Kidney epithelial cell (primary cell): ENCODE measurements at regions not wholly inside any gene's neighbourhood (a gene's known extent, or its start where the extent isn't known, plus 50 kb on each side); places are given as distances from the start of the nearest gene placed in this dataset.

ENCODE experiments used
- DNase-seq: peaks from one replicate; pipeline ENCODE4 v3.0.0-alpha.2; 2010; ENCODE audit warnings: low read depth
- H3K27me3 ChIP-seq: 2 replicates; pipeline ENCODE4 v1.6.0; 2011; ENCODE audit warnings: low read length; ENCODE audit not compliant: control insufficient read depth, insufficient read depth
- H3K36me3 ChIP-seq: 2 replicates; pipeline ENCODE4 v1.5.1; 2011; ENCODE audit warnings: low read length; ENCODE audit not compliant: control insufficient read depth, insufficient read depth
- H3K4me3 ChIP-seq: 2 replicates; pipeline ENCODE4 v1.5.1; 2011; ENCODE audit warnings: low read depth, mild to moderate bottlenecking, control low read depth, low read length
- TF ChIP-seq, protein P1 (sequence below): IDR thresholded peaks from 2 replicates; pipeline ENCODE4 v1.5.1; 2011; ENCODE audit warnings: mild to moderate bottlenecking, moderate library complexity, low read length, control low read depth, inconsistent platforms; ENCODE audit not compliant: insufficient read depth, poor library complexity, severe bottlenecking

DNA sequence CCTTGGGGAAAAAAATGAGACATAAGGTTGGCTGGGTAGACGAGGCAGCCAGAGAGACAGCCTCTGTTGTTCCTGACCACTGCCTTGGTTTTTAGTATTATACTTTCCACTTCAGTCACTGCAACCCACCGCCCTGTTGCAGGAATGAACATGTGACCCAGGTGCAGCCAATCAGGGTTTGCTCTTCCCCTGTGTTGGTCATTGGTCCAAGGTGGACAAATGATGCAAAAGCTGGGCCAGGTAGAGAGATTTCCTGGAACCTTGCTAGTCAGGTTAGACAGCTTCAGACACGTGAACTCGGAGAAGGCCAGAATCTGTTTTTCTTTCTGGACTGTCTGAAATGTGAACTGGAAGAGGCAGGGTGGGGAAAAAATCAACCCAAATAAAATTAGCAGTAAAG lies 452.4 kb upstream of the RBFOX1 start:
- Histone ChIP-seq H3K4me3 (no peak overlapping the region), H3K36me3 (no peaks in the 10 kb centered on the region), H3K27me3 (no peaks in the 10 kb centered on the region)
- DNase-seq = no peak
- TF ChIP-seq, protein P1, sequence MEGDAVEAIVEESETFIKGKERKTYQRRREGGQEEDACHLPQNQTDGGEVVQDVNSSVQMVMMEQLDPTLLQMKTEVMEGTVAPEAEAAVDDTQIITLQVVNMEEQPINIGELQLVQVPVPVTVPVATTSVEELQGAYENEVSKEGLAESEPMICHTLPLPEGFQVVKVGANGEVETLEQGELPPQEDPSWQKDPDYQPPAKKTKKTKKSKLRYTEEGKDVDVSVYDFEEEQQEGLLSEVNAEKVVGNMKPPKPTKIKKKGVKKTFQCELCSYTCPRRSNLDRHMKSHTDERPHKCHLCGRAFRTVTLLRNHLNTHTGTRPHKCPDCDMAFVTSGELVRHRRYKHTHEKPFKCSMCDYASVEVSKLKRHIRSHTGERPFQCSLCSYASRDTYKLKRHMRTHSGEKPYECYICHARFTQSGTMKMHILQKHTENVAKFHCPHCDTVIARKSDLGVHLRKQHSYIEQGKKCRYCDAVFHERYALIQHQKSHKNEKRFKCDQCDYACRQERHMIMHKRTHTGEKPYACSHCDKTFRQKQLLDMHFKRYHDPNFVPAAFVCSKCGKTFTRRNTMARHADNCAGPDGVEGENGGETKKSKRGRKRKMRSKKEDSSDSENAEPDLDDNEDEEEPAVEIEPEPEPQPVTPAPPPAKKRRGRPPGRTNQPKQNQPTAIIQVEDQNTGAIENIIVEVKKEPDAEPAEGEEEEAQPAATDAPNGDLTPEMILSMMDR = no peak

DNA sequence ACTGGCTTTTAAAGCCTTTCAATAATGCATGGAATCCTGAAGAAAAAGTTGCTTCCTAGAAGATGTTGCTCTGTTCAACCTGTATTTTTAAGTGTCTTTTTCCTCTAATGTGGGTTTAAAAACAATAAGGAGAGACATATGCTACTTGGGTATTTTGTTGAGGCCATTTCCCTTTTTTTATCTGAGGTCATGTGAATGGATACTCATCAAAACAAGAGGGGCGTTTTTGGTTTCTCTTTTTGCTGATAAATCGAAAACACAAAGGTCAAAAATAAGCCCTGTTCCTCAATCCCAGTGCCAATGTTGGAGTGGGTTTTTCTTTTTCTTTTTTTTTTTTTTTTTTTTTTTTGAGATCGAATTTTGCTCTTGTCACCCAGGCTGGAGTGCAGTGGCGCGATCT lies 468.0 kb upstream of the RBFOX1 start:
- TF ChIP-seq, protein P1 = no peak
- H3K27me3 ChIP-seq = no peaks in the 10 kb centered on the region
- DNase-seq = no peak

DNA sequence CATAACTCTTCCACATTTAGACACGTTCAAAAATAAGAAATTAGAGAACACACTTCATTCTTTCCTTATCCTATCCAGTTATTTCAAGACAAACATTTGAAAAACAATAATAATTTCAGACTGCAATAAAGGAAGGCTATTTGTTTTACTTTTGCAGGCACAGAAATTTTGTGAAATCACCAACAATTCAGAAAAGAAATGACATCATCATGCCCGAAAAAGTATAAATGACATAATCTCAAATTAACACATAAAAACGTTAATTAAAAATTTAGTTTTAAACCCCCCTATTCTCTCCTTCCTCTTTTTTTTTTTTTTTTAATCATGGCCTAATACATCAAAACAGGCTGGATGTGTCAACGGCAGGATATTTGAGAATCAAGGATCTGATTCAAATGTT lies 468.4 kb upstream of the RBFOX1 start:
- H3K27me3 ChIP-seq = no peaks in the 10 kb centered on the region
- TF ChIP-seq, protein P1 = no peak
- H3K4me3 ChIP-seq = no peak overlapping the region
- DNase-seq = no peak
- H3K36me3 ChIP-seq = no peaks in the 10 kb centered on the region

More for the DNA sequence above, 468.0 kb upstream of the RBFOX1 start:
- H3K4me3 ChIP-seq = no peak overlapping the region
- no peaks in the 10 kb centered on the region for H3K36me3 ChIP-seq

DNA sequence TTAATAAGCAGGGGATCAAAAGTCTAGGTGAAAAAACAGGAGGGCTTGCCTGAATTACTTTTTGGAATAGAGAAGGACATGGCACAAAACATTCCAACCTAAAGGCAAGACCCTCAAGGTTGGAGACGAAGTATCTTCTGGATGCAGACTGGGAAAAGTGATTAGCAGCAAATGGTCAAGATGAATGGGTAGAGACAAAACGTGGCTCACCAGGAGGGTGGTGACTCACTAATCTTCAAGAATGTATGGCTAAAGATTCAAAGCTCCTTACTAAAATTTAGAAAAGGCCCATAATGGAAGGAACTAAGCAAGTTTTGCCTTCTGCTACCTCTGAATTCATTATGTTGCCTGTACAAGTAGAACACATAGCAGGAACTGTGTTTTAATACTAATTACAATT lies 469.5 kb upstream of the RBFOX1 start:
- H3K27me3 ChIP-seq = no peaks in the 10 kb centered on the region
- TF ChIP-seq, protein P1 = no peak
- no peaks in the 10 kb centered on the region for H3K36me3 ChIP-seq
- DNase-seq = no peak
- H3K4me3 ChIP-seq = no peak overlapping the region

DNA sequence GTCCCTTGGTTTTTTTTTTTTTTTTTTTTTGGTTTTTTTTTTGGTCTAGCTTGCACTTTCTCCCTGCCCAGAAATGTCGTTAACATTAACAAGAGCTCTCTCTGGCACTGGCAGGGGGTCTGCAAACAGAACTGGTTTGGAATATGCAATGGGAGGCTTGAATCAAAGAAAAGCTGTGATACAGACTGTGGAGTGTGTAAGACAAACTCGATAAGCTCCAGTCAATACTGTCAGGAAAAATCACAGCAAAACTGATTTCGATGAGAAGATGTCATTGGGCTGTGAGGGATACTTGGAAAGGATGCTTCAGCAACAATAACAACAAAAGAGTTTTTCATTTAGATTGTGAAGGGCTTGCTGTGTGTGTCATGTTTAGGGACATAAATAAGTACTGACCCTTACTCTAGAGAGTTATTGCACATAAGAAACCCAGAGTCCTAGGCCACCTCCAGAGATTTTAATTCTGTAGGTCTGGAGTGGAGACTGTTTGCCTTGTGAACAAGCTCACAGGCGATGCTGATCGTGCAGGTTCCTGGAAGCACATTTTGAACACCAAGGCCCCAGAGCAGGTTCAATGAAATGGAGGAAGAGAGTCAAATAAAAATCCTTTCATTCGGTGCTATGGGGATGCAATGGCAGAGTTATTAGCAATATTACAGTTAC lies 470.7 kb upstream of the RBFOX1 start:
- H3K27me3 ChIP-seq = no peaks in the 10 kb centered on the region
- H3K36me3 ChIP-seq = no peaks in the 10 kb centered on the region
- TF ChIP-seq, protein P1 = no peak
- H3K4me3 ChIP-seq = no peak overlapping the region
- DNase-seq = no peak
